Gastroesophageal sphincter (tissue), 4 donors: ENCODE measurements at regions not wholly inside any gene's neighbourhood (a gene's known extent, or its start where the extent isn't known, plus 50 kb on each side); places are given as distances from the start of the nearest gene placed in this dataset.

Experiments
- ATAC-seq: fragments of 150-250 bp; one replicate; pipeline ENCODE4 v1.9.1; 2016; ENCODE audit warnings: mild to moderate bottlenecking, moderate library complexity
- H3K27ac ChIP-seq, 4 donors: fragments of 200-600 bp; sonication (generic) in 3 of 4; 1 replicate in 3 of 4; 2 replicates in 1 of 4; pipeline ENCODE4 v1.5.1; 2016 to 2019
- H3K27me3 ChIP-seq: fragments of 200-600 bp; sonication (generic); one replicate; pipeline ENCODE4 v1.5.1; 2019
- H3K36me3 ChIP-seq, 2 donors: fragments of 200-600 bp; sonication (generic); one replicate each; pipeline ENCODE4 v1.5.1; 2019; ENCODE audit warnings: control low read depth in 1 of 2
- H3K4me1 ChIP-seq, 3 donors: fragments of 200-600 bp; sonication (generic); 1 replicate in 2 of 3; 2 replicates in 1 of 3; pipeline ENCODE4 v1.5.1; 2016 to 2019; ENCODE audit warnings: control low read depth in 2 of 3
- H3K4me3 ChIP-seq, 2 donors: fragments of 200-600 bp; sonication (generic); one replicate each; pipeline ENCODE4 v1.5.1; 2019; ENCODE audit warnings: mild to moderate bottlenecking in 1 of 2, moderate library complexity in 1 of 2
- H3K9me3 ChIP-seq, 3 donors: fragments of 200-600 bp; sonication (generic); one replicate each; pipeline ENCODE4 v1.5.1; 2017 to 2019; ENCODE audit warnings: control low read depth in 2 of 3
- EP300 ChIP-seq: sonication (generic); formaldehyde crosslinking; IDR thresholded peaks from one replicate; pipeline ENCODE4 v1.6.1; 2017; ENCODE audit warnings: antibody characterized with exemption, mild to moderate bottlenecking
- POLR2A ChIP-seq, 2 donors: fragments of 450-650 bp; IDR thresholded peaks; one replicate each; pipeline ENCODE4 v1.6.1; 2017; ENCODE audit warnings: antibody characterized with exemption in 2 of 2, mild to moderate bottlenecking in 2 of 2, moderate library complexity in 1 of 2
- POLR2AphosphoS5 ChIP-seq: sonication (generic); formaldehyde crosslinking; IDR thresholded peaks from one replicate; pipeline ENCODE4 v1.6.1; 2017; ENCODE audit warnings: antibody characterized with exemption
- WGBS, 2 donors: methylation state at CpG; one replicate each; pipeline ENCODE4 v1.1.5; 2018; ENCODE audit warnings: low coverage in 1 of 2; 5-methylcytosine and 5-hydroxymethylcytosine counted together
- TF ChIP-seq, protein P1 (sequence below), 4 experiments: fragments of 200-600 bp in 2 of 4; fragments of 450-650 bp in 2 of 4; sonication (generic) in 1 of 4; IDR thresholded peaks; one replicate each; pipeline ENCODE4 v1.5.1; 2017 to 2019; ENCODE audit warnings: antibody characterized with exemption in 4 of 4, mild to moderate bottlenecking in 2 of 4, moderate library complexity in 2 of 4

DNA sequence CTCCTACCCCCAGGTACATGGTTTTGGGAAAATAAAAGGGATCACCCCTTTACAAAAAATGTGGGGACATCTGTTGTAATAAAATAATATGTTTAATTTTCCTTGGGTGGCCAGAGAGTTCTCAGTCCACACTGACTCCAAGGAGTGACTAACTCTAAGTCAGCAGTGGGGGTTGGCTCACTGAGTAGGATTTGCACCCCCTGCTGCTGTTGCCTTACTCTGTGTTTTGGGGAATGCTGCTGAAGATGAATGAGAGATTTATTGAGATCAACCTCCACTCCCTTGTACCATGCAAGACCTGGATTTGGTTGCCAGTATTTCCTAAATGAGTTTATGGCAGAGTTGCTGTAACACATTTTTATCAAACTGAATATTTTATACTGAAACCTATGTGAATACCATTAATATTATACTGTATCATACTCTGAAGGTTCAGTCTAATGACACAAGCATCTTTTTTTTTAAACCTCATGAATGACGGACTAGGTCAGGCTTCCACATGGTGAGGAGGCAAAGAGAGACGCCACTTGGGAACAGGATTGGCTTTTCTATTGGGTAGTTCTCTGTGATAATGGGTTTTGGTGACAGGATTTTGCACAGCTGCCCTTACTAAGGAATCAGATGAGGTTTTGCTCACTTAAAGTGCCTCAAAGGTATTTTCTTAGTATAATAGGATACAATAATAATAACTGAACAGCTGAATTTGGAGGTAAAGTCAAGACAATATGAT is 121.3 kb upstream of the OSMR start:
- Histone ChIP-seq H3K36me3 (no peaks in the 10 kb centered on the region), H3K27ac (no peak overlapping the region), H3K4me1 (peaks cover 0 to 7% (median 3%) of the 10 kb centered on the region in 3 donors), H3K4me3 (no peak overlapping the region), H3K9me3 (no peaks in the 10 kb centered on the region), H3K27me3 (no peaks in the 10 kb centered on the region)
- ATAC-seq = no peak
- 69 to 100% methylated on average over 2 of the region's 2 CpGs for WGBS, 2 donors
- TF ChIP-seq, protein P1, sequence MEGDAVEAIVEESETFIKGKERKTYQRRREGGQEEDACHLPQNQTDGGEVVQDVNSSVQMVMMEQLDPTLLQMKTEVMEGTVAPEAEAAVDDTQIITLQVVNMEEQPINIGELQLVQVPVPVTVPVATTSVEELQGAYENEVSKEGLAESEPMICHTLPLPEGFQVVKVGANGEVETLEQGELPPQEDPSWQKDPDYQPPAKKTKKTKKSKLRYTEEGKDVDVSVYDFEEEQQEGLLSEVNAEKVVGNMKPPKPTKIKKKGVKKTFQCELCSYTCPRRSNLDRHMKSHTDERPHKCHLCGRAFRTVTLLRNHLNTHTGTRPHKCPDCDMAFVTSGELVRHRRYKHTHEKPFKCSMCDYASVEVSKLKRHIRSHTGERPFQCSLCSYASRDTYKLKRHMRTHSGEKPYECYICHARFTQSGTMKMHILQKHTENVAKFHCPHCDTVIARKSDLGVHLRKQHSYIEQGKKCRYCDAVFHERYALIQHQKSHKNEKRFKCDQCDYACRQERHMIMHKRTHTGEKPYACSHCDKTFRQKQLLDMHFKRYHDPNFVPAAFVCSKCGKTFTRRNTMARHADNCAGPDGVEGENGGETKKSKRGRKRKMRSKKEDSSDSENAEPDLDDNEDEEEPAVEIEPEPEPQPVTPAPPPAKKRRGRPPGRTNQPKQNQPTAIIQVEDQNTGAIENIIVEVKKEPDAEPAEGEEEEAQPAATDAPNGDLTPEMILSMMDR (IDR thresholded peaks at IDR 0.05) = no peak
- no peak for TF ChIP-seq POLR2A (IDR thresholded peaks at IDR 0.05)

DNA sequence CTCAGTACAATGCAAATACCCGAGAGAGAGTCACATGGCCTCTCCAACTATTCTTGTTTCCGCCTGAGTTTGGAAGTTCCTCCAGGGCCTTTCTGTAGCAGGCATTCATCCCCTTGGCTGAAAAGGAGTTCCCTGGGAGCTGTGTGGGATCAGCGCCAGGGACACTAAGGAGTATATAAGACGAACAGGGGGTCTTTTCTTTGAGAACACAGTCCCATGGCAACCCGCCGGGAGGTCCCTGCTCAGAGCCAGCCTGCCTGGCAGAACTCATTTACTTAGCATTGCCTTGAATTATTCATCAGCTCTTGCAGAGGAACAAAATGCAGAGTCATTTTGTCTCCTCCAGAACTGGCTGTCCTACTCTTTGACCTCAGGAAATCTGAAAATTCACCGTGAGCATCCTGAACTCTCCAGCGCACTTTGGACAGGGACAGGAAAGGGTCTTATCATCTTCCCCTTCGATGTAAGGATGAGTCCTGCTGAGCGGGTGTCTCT is 120.4 kb upstream of the OSMR start:
- H3K4me3 ChIP-seq = no peak overlapping the region
- TF ChIP-seq EP300 (no peak), POLR2A (IDR thresholded peaks at IDR 0.05) (no peak), POLR2AphosphoS5 (no peak)
- TF ChIP-seq, protein P1 (IDR thresholded peaks at IDR 0.05) = no peak
- ATAC-seq = no peak
- H3K36me3 ChIP-seq = no peaks in the 10 kb centered on the region
- no peaks in the 10 kb centered on the region for H3K9me3 ChIP-seq
- H3K27ac ChIP-seq = no peak overlapping the region
- WGBS, 2 donors = 57 to 81% methylated on average over 4 to 6 of the region's 10 CpGs
- H3K27me3 ChIP-seq = no peaks in the 10 kb centered on the region
- no peaks in the 10 kb centered on the region for H3K4me1 ChIP-seq

DNA sequence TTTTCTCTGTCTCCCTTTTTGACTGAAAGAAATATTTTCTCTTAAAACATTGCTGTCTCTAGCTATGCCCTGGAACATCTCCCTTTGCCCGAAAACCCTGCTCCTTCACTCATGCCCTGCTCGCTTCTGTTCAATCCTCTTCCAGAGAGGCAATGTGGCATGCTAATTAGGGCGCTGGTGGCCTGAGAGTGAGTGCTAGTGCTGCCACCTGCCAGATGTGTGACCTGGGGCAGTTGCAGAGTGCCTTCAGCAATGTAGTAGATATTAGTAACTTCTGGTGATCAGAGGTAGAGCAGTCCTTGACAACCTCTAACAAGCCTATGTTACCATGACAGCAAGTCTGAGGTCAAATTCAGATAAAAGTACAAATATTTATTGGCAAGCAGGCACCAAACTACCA is 119.5 kb upstream of the OSMR start:
- no peaks in the 10 kb centered on the region for H3K27me3 ChIP-seq

DNA sequence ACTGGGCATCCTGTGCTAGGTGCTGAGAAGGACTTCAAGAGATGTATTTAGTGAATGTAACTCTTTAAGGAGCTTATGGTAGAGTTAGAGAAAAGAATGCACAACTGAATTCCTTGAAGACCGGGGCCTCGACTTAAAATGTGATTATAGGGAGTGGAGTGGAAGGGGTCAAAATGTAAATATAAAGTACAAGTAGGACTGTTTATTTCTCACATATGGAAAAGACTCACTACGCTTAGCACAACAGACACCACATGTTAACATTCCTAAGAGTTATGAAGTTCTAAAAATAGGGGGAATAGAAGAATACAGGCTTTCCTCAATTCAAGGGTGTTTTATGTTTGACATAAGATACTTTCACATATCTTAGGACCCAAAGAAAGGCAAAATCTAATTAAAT is 117.8 kb upstream of the OSMR start:
- Histone ChIP-seq H3K27ac (no peak overlapping the region), H3K4me3 (no peak overlapping the region), H3K4me1 (no peaks in the 10 kb centered on the region), H3K36me3 (no peaks in the 10 kb centered on the region), H3K9me3 (no peaks in the 10 kb centered on the region), H3K27me3 (no peaks in the 10 kb centered on the region)
- TF ChIP-seq POLR2A (IDR thresholded peaks at IDR 0.05) (no peak), POLR2AphosphoS5 (no peak), EP300 (no peak)
- TF ChIP-seq, protein P1 (IDR thresholded peaks at IDR 0.05) = no peak
- no peak for ATAC-seq
- 21 to 59% methylated on average over 3 of the region's 3 CpGs for WGBS, 2 donors

More for the DNA sequence above, 119.5 kb upstream of the OSMR start:
- Histone ChIP-seq H3K9me3 (no peaks in the 10 kb centered on the region), H3K4me1 (no peaks in the 10 kb centered on the region), H3K36me3 (no peaks in the 10 kb centered on the region), H3K4me3 (no peak overlapping the region), H3K27ac (no peak overlapping the region)
- ATAC-seq = no peak
- WGBS, 2 donors = 80 to 90% methylated on average over 2 of the region's 3 CpGs
- TF ChIP-seq, protein P1 (IDR thresholded peaks at IDR 0.05) = no peak
- TF ChIP-seq POLR2AphosphoS5 (no peak), POLR2A (IDR thresholded peaks at IDR 0.05) (no peak), EP300 (no peak)

DNA sequence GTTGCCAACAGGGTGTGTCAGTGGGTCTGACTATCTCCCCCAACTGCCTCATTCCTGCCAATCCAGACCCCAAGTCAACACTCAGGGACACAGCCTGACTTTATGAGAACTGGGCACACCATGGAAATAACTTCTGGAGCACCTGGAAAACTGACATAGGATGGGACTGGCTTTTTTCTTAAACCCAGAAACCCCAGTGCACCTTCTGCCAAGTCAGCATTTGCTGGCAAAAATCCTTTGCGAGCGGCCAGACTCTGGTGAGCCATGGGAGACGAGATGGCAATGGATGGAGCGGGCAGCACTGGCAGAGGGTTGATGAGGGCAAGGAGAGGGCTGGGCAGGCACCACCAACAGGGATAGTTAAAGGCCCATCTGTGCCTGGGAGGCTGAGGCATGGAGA is 114.4 kb upstream of the OSMR start:
- no peak for ATAC-seq
- H3K36me3 ChIP-seq = no peaks in the 10 kb centered on the region
- WGBS, 2 donors = 43 to 75% methylated on average over 2 to 4 of the region's 4 CpGs
- H3K4me1 ChIP-seq = no peaks in the 10 kb centered on the region
- H3K4me3 ChIP-seq = no peak overlapping the region
- TF ChIP-seq EP300 = no peak
- TF ChIP-seq, protein P1 (IDR thresholded peaks at IDR 0.05) = no peak
- H3K27ac ChIP-seq = no peak overlapping the region
- no peaks in the 10 kb centered on the region for H3K27me3 ChIP-seq
- no peaks in the 10 kb centered on the region for H3K9me3 ChIP-seq
